ENCODE measurements at regions not wholly inside any gene's neighbourhood (a gene's known extent, or its start where the extent isn't known, plus 50 kb on each side); places are given as distances from the start of the nearest gene placed in this dataset.

- FAIRE-seq = no peak
These were observed 374.9 kb upstream of the TNC start for GRCh38 chr9:115492869-115493268.

GRCh38 chr9:115494393-115494792 lies 376.4 kb upstream of the TNC start:
- no peak for FAIRE-seq

- FAIRE-seq = no peak
These were observed 377.2 kb upstream of the TNC start for GRCh38 chr9:115495052-115495635.

- FAIRE-seq = no peak
These were observed 377.9 kb upstream of the TNC start for GRCh38 chr9:115495836-115496235.

GRCh38 chr9:115498303-115498702 lies 380.3 kb upstream of the TNC start:
- FAIRE-seq = no peak

- FAIRE-seq = no peak
These were observed 389.2 kb upstream of the TNC start for GRCh38 chr9:115507148-115507547.

- FAIRE-seq = no peak
These were observed 395.2 kb upstream of the TNC start for GRCh38 chr9:115513148-115513547.

- no peak for FAIRE-seq
These were observed 396.5 kb upstream of the TNC start for GRCh38 chr9:115514454-115514853.

- FAIRE-seq = no peak
These were observed 399.5 kb upstream of the TNC start for GRCh38 chr9:115517335-115518075.

GRCh38 chr9:115520646-115521045 lies 402.7 kb upstream of the TNC start:
- FAIRE-seq = no peak

GRCh38 chr9:115522912-115523311 lies 405.0 kb upstream of the TNC start:
- FAIRE-seq = no peak

GRCh38 chr9:115524453-115525059 lies 406.6 kb upstream of the TNC start:
- FAIRE-seq = peak; percentile 21

GRCh38 chr9:115525111-115526058 lies 407.4 kb upstream of the TNC start:
- no peak for FAIRE-seq

GRCh38 chr9:115531410-115532125 lies 413.6 kb upstream of the TNC start:
- no peak for FAIRE-seq

- no peak for FAIRE-seq
These were observed 415.6 kb upstream of the TNC start for GRCh38 chr9:115533511-115533910.

GRCh38 chr9:115540091-115540490 lies 422.1 kb upstream of the TNC start:
- FAIRE-seq = no peak

- FAIRE-seq = no peak
These were observed 425.6 kb upstream of the TNC start for GRCh38 chr9:115543511-115543910.

- no peak for FAIRE-seq
These were observed 430.8 kb upstream of the TNC start for GRCh38 chr9:115548609-115549260.

GRCh38 chr9:115551396-115551795 lies 433.4 kb upstream of the TNC start:
- no peak for FAIRE-seq

- no peak for FAIRE-seq
These were observed 435.3 kb upstream of the TNC start for GRCh38 chr9:115553060-115553773.

- no peak for FAIRE-seq
These were observed 438.5 kb upstream of the TNC start for GRCh38 chr9:115556432-115556831.
